ENCODE measurements at regions not wholly inside any gene's neighbourhood (a gene's known extent, or its start where the extent isn't known, plus 50 kb on each side); places are given as distances from the start of the nearest gene placed in this dataset.

GRCh38 chr10:130364631-130365411, 228.6 kb downstream of the GLRX3 start:
- no peaks in the 10 kb centered on the region for H3K9me3 Mint-ChIP-seq
- no peak overlapping the region for H3K27ac Mint-ChIP-seq
- no peak for DNase-seq
- no peak overlapping the region for H3K4me3 Mint-ChIP-seq
- no peaks in the 10 kb centered on the region for H3K27me3 Mint-ChIP-seq
- no peaks in the 10 kb centered on the region for H3K36me3 Mint-ChIP-seq
- no peaks in the 10 kb centered on the region for H3K4me1 Mint-ChIP-seq

- H3K9me3 Mint-ChIP-seq = no peaks in the 10 kb centered on the region
- H3K27ac Mint-ChIP-seq = no peak overlapping the region
- no peaks in the 10 kb centered on the region for H3K4me1 Mint-ChIP-seq
- no peak for DNase-seq
- no peaks in the 10 kb centered on the region for H3K36me3 Mint-ChIP-seq
- no peaks in the 10 kb centered on the region for H3K27me3 Mint-ChIP-seq
- no peak overlapping the region for H3K4me3 Mint-ChIP-seq
These were observed 232.8 kb downstream of the GLRX3 start for GRCh38 chr10:130368761-130369560.

GRCh38 chr10:130369645-130370381, 233.6 kb downstream of the GLRX3 start:
- DNase-seq = no peak
- H3K27me3 Mint-ChIP-seq = no peaks in the 10 kb centered on the region
- no peaks in the 10 kb centered on the region for H3K4me1 Mint-ChIP-seq
- no peak overlapping the region for H3K4me3 Mint-ChIP-seq
- H3K27ac Mint-ChIP-seq = no peak overlapping the region
- H3K9me3 Mint-ChIP-seq = no peaks in the 10 kb centered on the region
- H3K36me3 Mint-ChIP-seq = no peaks in the 10 kb centered on the region

- no peaks in the 10 kb centered on the region for H3K27me3 Mint-ChIP-seq
- H3K36me3 Mint-ChIP-seq = no peaks in the 10 kb centered on the region
- H3K27ac Mint-ChIP-seq = no peak overlapping the region
- H3K9me3 Mint-ChIP-seq = no peaks in the 10 kb centered on the region
- H3K4me3 Mint-ChIP-seq = no peak overlapping the region
- no peak for DNase-seq
- no peaks in the 10 kb centered on the region for H3K4me1 Mint-ChIP-seq
These were observed 234.5 kb downstream of the GLRX3 start for GRCh38 chr10:130370721-130371120.

GRCh38 chr10:130371156-130371555, 235.0 kb downstream of the GLRX3 start:
- no peak for DNase-seq
- H3K4me3 Mint-ChIP-seq = no peak overlapping the region
- no peak overlapping the region for H3K27ac Mint-ChIP-seq
- no peaks in the 10 kb centered on the region for H3K27me3 Mint-ChIP-seq
- no peaks in the 10 kb centered on the region for H3K36me3 Mint-ChIP-seq
- H3K4me1 Mint-ChIP-seq = no peaks in the 10 kb centered on the region
- no peaks in the 10 kb centered on the region for H3K9me3 Mint-ChIP-seq

GRCh38 chr10:130371666-130372065, 235.5 kb downstream of the GLRX3 start:
- Mint-ChIP-seq H3K36me3 (no peaks in the 10 kb centered on the region), H3K9me3 (no peaks in the 10 kb centered on the region), H3K27me3 (no peaks in the 10 kb centered on the region), H3K27ac (no peak overlapping the region), H3K4me1 (no peaks in the 10 kb centered on the region), H3K4me3 (no peak overlapping the region)
- no peak for DNase-seq

GRCh38 chr10:130372222-130372621, 236.0 kb downstream of the GLRX3 start:
- H3K4me3 Mint-ChIP-seq = no peak overlapping the region
- no peaks in the 10 kb centered on the region for H3K27me3 Mint-ChIP-seq
- no peaks in the 10 kb centered on the region for H3K4me1 Mint-ChIP-seq
- no peak overlapping the region for H3K27ac Mint-ChIP-seq
- no peaks in the 10 kb centered on the region for H3K36me3 Mint-ChIP-seq
- no peak for DNase-seq
- H3K9me3 Mint-ChIP-seq = no peaks in the 10 kb centered on the region

GRCh38 chr10:130372866-130373265, 236.7 kb downstream of the GLRX3 start:
- Mint-ChIP-seq H3K4me1 (no peaks in the 10 kb centered on the region), H3K9me3 (no peaks in the 10 kb centered on the region), H3K4me3 (no peak overlapping the region), H3K27me3 (no peaks in the 10 kb centered on the region), H3K36me3 (no peaks in the 10 kb centered on the region), H3K27ac (no peak overlapping the region)
- no peak for DNase-seq

- Mint-ChIP-seq H3K27ac (no peak overlapping the region), H3K4me1 (no peaks in the 10 kb centered on the region), H3K27me3 (no peaks in the 10 kb centered on the region), H3K36me3 (no peaks in the 10 kb centered on the region), H3K4me3 (no peak overlapping the region), H3K9me3 (no peaks in the 10 kb centered on the region)
- DNase-seq = no peak
These were observed 241.9 kb downstream of the GLRX3 start for GRCh38 chr10:130377986-130378540.

- no peak overlapping the region for H3K4me3 Mint-ChIP-seq
These were observed 242.6 kb downstream of the GLRX3 start for GRCh38 chr10:130378556-130379400.

GRCh38 chr10:130380056-130380455, 243.9 kb downstream of the GLRX3 start:
- H3K27ac Mint-ChIP-seq = no peak overlapping the region

More at GRCh38 chr10:130378556-130379400, 242.6 kb downstream of the GLRX3 start:
- no peaks in the 10 kb centered on the region for H3K4me1 Mint-ChIP-seq
- no peaks in the 10 kb centered on the region for H3K9me3 Mint-ChIP-seq
- no peaks in the 10 kb centered on the region for H3K36me3 Mint-ChIP-seq
- no peak overlapping the region for H3K27ac Mint-ChIP-seq
- H3K27me3 Mint-ChIP-seq = no peaks in the 10 kb centered on the region
- no peak for DNase-seq

GRCh38 chr10:130382031-130382430, 245.8 kb downstream of the GLRX3 start:
- no peak for DNase-seq
- Mint-ChIP-seq H3K4me1 (no peaks in the 10 kb centered on the region), H3K27ac (no peak overlapping the region), H3K27me3 (no peaks in the 10 kb centered on the region), H3K9me3 (peaks cover 9% of the 10 kb centered on the region), H3K4me3 (no peak overlapping the region), H3K36me3 (no peaks in the 10 kb centered on the region)

More at GRCh38 chr10:130380056-130380455, 243.9 kb downstream of the GLRX3 start:
- Mint-ChIP-seq H3K4me3 (no peak overlapping the region), H3K4me1 (no peaks in the 10 kb centered on the region), H3K27me3 (no peaks in the 10 kb centered on the region), H3K9me3 (peaks cover 7% of the 10 kb centered on the region), H3K36me3 (no peaks in the 10 kb centered on the region)
- DNase-seq = no peak

- Mint-ChIP-seq H3K4me1 (no peaks in the 10 kb centered on the region), H3K36me3 (no peaks in the 10 kb centered on the region), H3K27me3 (no peaks in the 10 kb centered on the region), H3K27ac (no peak overlapping the region), H3K4me3 (no peak overlapping the region), H3K9me3 (peaks cover 11% of the 10 kb centered on the region)
- no peak for DNase-seq
These were observed 251.9 kb downstream of the GLRX3 start for GRCh38 chr10:130387936-130388580.

GRCh38 chr10:130388746-130389145, 252.6 kb downstream of the GLRX3 start:
- DNase-seq = no peak
- H3K27me3 Mint-ChIP-seq = peaks cover 4% of the 10 kb centered on the region
- no peak overlapping the region for H3K27ac Mint-ChIP-seq
- no peak overlapping the region for H3K4me3 Mint-ChIP-seq
- no peaks in the 10 kb centered on the region for H3K36me3 Mint-ChIP-seq
- H3K4me1 Mint-ChIP-seq = no peaks in the 10 kb centered on the region
- peaks cover 16% of the 10 kb centered on the region for H3K9me3 Mint-ChIP-seq

Data from activated naive CD8-positive, alpha-beta T cell treated with anti-CD3 and anti-CD28 coated beads for 36 hours (primary cell).